CD14-positive monocyte (primary cell): ENCODE measurements at regions not wholly inside any gene's neighbourhood (a gene's known extent, or its start where the extent isn't known, plus 50 kb on each side); places are given as distances from the start of the nearest gene placed in this dataset.

ENCODE experiments used
- DNase-seq, 3 donors: peaks; one replicate each; pipeline ENCODE4 v3.0.0-alpha.2; 2011 to 2022
- H2AFZ ChIP-seq: 2 replicates; pipeline ENCODE4 v1.6.0; 2012; ENCODE audit warnings: mild to moderate bottlenecking, low read depth, low read length, inconsistent platforms; ENCODE audit not compliant: insufficient read depth, poor library complexity, severe bottlenecking
- H3K27ac ChIP-seq, 2 donors: 1 replicate in 1 of 2; 2 replicates in 1 of 2; pipeline ENCODE4 v1.5.1; 2012 to 2013; ENCODE audit warnings: low read length in 2 of 2, control low read depth in 1 of 2, inconsistent platforms in 1 of 2, low read depth in 1 of 2, mild to moderate bottlenecking in 1 of 2
- H3K27me3 ChIP-seq, 2 donors: one replicate each; pipeline versions ENCODE4 v1.6.0 to v1.6.1; 2011 to 2013; ENCODE audit warnings: low read length in 2 of 2; ENCODE audit not compliant: control insufficient read depth in 2 of 2, insufficient read depth in 2 of 2
- H3K36me3 ChIP-seq, 2 donors: replicated peaks in 1 of 2; 1 replicate in 1 of 2; 2 replicates in 1 of 2; pipeline versions ENCODE4 v1.5.1 to v1.6.1; 2012 to 2013; ENCODE audit warnings: low read length in 2 of 2, control low read depth in 1 of 2, inconsistent platforms in 1 of 2, mild to moderate bottlenecking in 1 of 2; ENCODE audit not compliant: insufficient read depth in 2 of 2, control insufficient read depth in 1 of 2
- H3K4me1 ChIP-seq, 2 donors: 1 replicate in 1 of 2; 2 replicates in 1 of 2; pipeline versions ENCODE4 v1.5.1 to v1.6.1; 2012 to 2013; ENCODE audit warnings: low read length in 2 of 2, control low read depth in 1 of 2, inconsistent platforms in 1 of 2, mild to moderate bottlenecking in 1 of 2, moderate library complexity in 1 of 2; ENCODE audit not compliant: insufficient read depth in 2 of 2, control insufficient read depth in 1 of 2
- H3K4me2 ChIP-seq: replicated peaks from 2 replicates; pipeline ENCODE3; 2012; ENCODE audit warnings: low read length, moderate library complexity, mild to moderate bottlenecking; ENCODE audit not compliant: poor library complexity, severe bottlenecking; ENCODE audit errors: extremely low read depth
- H3K4me3 ChIP-seq, 3 experiments: fragments of 200-600 bp in 1 of 3; sonication (generic) in 1 of 3; replicated peaks in 1 of 3; 1 replicate in 2 of 3; 2 replicates in 1 of 3; pipeline ENCODE4 v1.5.1; 2011 to 2013; ENCODE audit warnings: low read length in 3 of 3, mild to moderate bottlenecking in 3 of 3, control low read depth in 2 of 3, low read depth in 2 of 3, inconsistent platforms in 1 of 3, moderate library complexity in 1 of 3
- H3K79me2 ChIP-seq: 2 replicates; pipeline ENCODE4 v1.6.0; 2012; ENCODE audit warnings: mild to moderate bottlenecking, control low read depth, inconsistent platforms, low read length, moderate library complexity; ENCODE audit not compliant: insufficient read depth
- H3K9ac ChIP-seq: 2 replicates; pipeline ENCODE4 v1.6.0; 2017; ENCODE audit warnings: low read length, mild to moderate bottlenecking; ENCODE audit not compliant: insufficient read depth, poor library complexity, severe bottlenecking
- H3K9me3 ChIP-seq, 2 donors: replicated peaks in 1 of 2; 1 replicate in 1 of 2; 2 replicates in 1 of 2; pipeline versions ENCODE4 v1.5.1 to v1.6.1; 2012 to 2013; ENCODE audit warnings: low read length in 2 of 2, control low read depth in 1 of 2; ENCODE audit not compliant: control insufficient read depth in 1 of 2, insufficient read depth in 1 of 2
- H4K20me1 ChIP-seq: 2 replicates; pipeline ENCODE4 v1.6.0; 2012; ENCODE audit warnings: mild to moderate bottlenecking, low read length, control low read depth, moderate library complexity; ENCODE audit not compliant: insufficient read depth
- H3K27ac Mint-ChIP-seq, 7 donors: one replicate each; pipeline ENCODE4 v1.8.0; 2020; ENCODE audit warnings: mild to moderate bottlenecking in 7 of 7, mixed read lengths in 7 of 7, moderate library complexity in 6 of 7, inconsistent platforms in 2 of 7
- H3K27me3 Mint-ChIP-seq, 3 donors: one replicate each; pipeline ENCODE4 v1.8.0; 2021 to 2022; ENCODE audit warnings: low read depth in 3 of 3, mild to moderate bottlenecking in 3 of 3, mixed read lengths in 3 of 3, moderate library complexity in 3 of 3, inconsistent platforms in 1 of 3
- H3K36me3 Mint-ChIP-seq, 2 donors: one replicate each; pipeline ENCODE4 v1.8.0; 2020; ENCODE audit warnings: mixed read lengths in 2 of 2, inconsistent platforms in 1 of 2, mild to moderate bottlenecking in 1 of 2
- H3K4me1 Mint-ChIP-seq: one replicate; pipeline ENCODE4 v1.8.0; 2020; ENCODE audit warnings: mild to moderate bottlenecking, mixed read lengths
- H3K4me3 Mint-ChIP-seq, 2 donors: one replicate each; pipeline ENCODE4 v1.8.0; 2020; ENCODE audit warnings: mild to moderate bottlenecking in 2 of 2, mixed read lengths in 2 of 2, moderate library complexity in 1 of 2
- H3K9me3 Mint-ChIP-seq, 7 donors: one replicate each; pipeline ENCODE4 v1.8.0; 2020 to 2022; ENCODE audit warnings: mixed read lengths in 7 of 7, mild to moderate bottlenecking in 6 of 7, moderate library complexity in 6 of 7, inconsistent platforms in 2 of 7
- CTCF ChIP-seq: fragments of 200-600 bp; IDR thresholded peaks from one replicate; pipeline ENCODE4 v1.8.0; 2022; ENCODE audit warnings: antibody characterized with exemption, mild to moderate bottlenecking
- WGBS: methylation state at CpG from one replicate; pipeline ENCODE4 v1.1.5; 2013; ENCODE audit warnings: missing lambda C conversion rate; ENCODE audit not compliant: insufficient coverage; 5-methylcytosine and 5-hydroxymethylcytosine counted together
- intact Hi-C, 2 donors: fragments of 100-400 bp; cut with micrococcal nuclease; formaldehyde crosslinking; loops; one replicate each; pipeline versions ENCODE4 v1.15.0 to v1.15.1; 2023

DNA sequence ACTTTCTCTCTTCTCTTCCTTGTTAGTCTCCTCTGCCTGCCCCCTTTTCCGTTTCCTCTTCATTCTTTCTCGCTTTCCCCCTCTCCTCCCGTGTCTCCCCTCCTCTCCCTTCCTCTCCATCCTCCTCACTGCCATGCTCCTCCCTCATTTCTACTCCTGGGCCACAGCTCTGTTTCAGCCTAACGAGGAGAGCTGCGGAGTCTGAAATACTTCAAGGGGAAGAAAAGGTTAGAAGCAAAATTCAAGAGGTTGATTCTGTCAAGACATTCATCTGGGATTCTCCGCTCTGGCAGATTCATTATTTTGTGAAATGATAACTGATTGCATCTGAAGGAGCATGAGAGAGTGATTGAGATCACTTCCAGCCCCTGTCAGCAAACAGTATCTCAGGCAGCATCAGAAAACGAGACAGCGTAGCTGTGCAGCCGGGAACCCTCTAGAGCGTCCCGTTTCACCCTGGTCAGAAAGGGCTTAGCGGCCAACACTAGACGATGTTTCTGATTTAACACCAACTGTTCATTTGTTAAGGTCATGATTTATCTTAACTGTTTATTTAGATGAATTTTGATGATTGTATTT lies 279.3 kb upstream of the B3GAT1 start:
- intact Hi-C loops = no loop called here
- H3K27ac Mint-ChIP-seq = no peak overlapping the region

GRCh38 chr11:134689886-134690285 lies 277.8 kb upstream of the B3GAT1 start:
- WGBS = no CpG with 5 or more reads among the region's 2 CpGs
- no peaks in the 10 kb centered on the region for H3K4me1 ChIP-seq
- H3K79me2 ChIP-seq = no peaks in the 10 kb centered on the region
- Mint-ChIP-seq H3K4me1 (no peaks in the 10 kb centered on the region), H3K9me3 (no peaks in the 10 kb centered on the region), H3K27me3 (no peaks in the 10 kb centered on the region), H3K36me3 (no peaks in the 10 kb centered on the region), H3K27ac (no peak overlapping the region), H3K4me3 (no peak overlapping the region)
- H3K9me3 ChIP-seq = no peaks in the 10 kb centered on the region
- H3K27me3 ChIP-seq = no peaks in the 10 kb centered on the region
- no peaks in the 10 kb centered on the region for H4K20me1 ChIP-seq
- TF ChIP-seq CTCF = no peak
- no peak overlapping the region for H3K27ac ChIP-seq
- no peaks in the 10 kb centered on the region for H3K36me3 ChIP-seq
- H3K4me3 ChIP-seq = no peak overlapping the region
- no peak for DNase-seq
- H3K9ac ChIP-seq = no peak overlapping the region
- H3K4me2 ChIP-seq = no peak overlapping the region
- intact Hi-C loops = no loop called here
- no peak overlapping the region for H2AFZ ChIP-seq

More for the DNA sequence above, 279.3 kb upstream of the B3GAT1 start:
- H3K9me3 Mint-ChIP-seq = no peaks in the 10 kb centered on the region
- no peaks in the 10 kb centered on the region for H3K9me3 ChIP-seq
- H3K4me2 ChIP-seq = no peak overlapping the region
- H3K27me3 ChIP-seq = no peaks in the 10 kb centered on the region
- H3K36me3 ChIP-seq = no peaks in the 10 kb centered on the region
- no peak for DNase-seq
- H3K4me3 Mint-ChIP-seq = no peak overlapping the region
- no peaks in the 10 kb centered on the region for H3K4me1 ChIP-seq
- WGBS = 91% methylated on average over 5 of the region's 13 CpGs
- TF ChIP-seq CTCF = no peak
- no peak overlapping the region for H3K4me3 ChIP-seq
- H3K4me1 Mint-ChIP-seq = no peaks in the 10 kb centered on the region
- H3K27me3 Mint-ChIP-seq = no peaks in the 10 kb centered on the region
- no peak overlapping the region for H2AFZ ChIP-seq
- no peak overlapping the region for H3K9ac ChIP-seq
- no peaks in the 10 kb centered on the region for H3K36me3 Mint-ChIP-seq
- H3K79me2 ChIP-seq = no peaks in the 10 kb centered on the region
- no peak overlapping the region for H3K27ac ChIP-seq
- no peaks in the 10 kb centered on the region for H4K20me1 ChIP-seq
